NCI-H2171 (cell line): ENCODE measurements at regions not wholly inside any gene's neighbourhood (a gene's known extent, or its start where the extent isn't known, plus 50 kb on each side); places are given as distances from the start of the nearest gene placed in this dataset.
A peak's percentile ranks its signal among the peaks of the same experiment; 100 is the strongest.
"Not testable (repeated sequence)": the region's sequence is repeated elsewhere in the genome, so short reads cannot be mapped to it uniquely, and the experiment has no call there.

Source experiments
- DNase-seq: peaks from one replicate; lab custom pipeline; 2025; lab: John Stamatoyannopoulos, UW

DNA sequence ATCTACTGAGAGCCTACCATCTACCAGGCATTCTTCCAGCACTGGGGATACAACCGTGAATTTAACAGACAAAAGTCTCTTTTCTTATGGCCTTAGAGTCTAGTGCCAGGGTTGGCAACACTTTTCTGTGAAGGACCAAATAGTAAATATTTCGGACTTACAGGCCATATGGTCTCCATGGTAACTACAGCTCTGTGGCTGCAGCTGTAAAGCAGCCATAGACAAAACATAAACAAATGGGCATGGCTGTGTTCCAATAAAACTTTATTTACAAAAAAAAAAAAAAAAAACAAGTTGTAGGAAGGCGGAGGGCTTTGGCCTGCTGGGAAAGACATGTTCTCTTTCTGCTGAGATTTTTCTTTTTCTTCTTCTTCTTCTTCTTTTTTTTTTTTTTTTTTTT lies 98.7 kb downstream of the ABCC12 start:
- DNase-seq: no peak

- DNase-seq: peak; percentile 7
These were observed 100.8 kb downstream of the ABCC12 start for GRCh38 chr16:48054881-48055601.

GRCh38 chr16:48053418-48053745 lies 102.4 kb downstream of the ABCC12 start:
- DNase-seq: no peak

DNA sequence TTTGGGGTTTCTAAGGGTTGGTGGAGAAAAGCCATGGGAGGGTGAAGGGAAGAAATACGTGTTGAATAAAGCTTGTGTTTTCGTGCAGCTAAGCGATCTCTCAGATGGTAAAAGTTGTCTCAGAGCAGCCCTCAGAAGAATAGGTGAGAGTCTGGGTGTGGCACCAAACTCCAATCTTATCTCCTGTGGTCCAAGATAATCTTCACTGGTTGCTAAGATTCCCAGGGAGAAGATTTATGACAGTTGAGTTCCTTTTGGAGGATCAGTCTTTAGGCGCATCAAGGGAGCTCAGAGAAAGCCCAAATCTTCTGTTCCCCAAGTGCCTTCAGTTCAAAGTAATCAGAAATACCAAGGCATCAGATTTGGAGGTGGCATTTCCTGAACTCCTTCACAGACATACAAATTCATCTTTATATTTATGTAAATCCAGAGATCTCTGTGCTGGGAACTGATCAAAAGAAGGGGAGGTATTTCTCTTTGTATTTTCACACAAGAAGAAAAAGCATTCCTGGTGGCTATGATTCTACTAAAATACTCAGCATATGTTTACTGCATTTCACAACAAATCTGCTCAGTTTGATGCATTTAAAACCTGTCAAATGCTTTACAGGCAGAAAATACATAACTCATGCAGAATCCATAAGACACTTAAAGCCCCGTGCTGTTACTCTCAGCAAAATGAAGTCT lies 102.9 kb downstream of the ABCC12 start:
- DNase-seq: no peak

- DNase-seq: no peak
These were observed 104.9 kb downstream of the ABCC12 start for GRCh38 chr16:48050871-48051270.

DNA sequence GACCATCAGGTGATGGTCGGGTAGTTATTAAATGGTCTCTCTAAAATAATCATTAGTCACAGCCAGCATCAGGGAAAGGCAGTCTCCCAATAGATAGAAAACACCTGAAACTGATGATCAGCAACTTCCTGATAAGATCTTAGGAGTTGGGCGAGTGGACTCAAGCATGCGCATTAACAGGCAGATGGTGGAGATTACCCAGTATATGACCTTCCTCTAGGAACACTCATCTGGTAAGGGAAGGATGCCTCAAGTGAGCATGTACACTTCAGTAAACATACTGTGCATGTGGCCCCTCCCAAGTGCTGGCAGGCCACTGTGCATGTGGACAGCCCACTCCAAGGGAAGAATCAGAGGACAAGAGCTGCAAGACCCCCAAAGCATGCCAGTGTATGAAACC lies 105.9 kb downstream of the ABCC12 start:
- DNase-seq: no peak

- no peak for DNase-seq
These were observed 108.1 kb downstream of the ABCC12 start for GRCh38 chr16:48047720-48048119.

DNA sequence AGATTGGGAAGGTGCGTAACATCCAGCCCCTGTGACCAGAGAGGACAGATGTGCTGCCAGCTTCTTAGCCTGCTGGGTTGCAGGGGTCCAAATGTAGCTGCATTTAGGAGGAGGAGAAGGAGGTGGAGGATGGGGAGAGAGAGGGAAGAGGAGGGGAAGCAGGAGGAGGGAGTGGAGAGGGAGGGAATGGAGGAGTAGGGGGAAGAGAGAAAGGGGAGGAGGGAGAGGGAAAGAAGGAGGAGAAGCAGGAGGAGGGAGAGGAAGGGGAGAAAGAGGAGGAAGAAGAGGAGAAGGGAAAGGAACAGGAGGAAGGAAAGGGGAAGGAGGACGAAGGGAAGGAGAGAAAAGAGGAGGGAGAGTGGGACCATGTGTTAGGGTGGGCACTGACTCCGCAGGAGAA lies 108.6 kb downstream of the ABCC12 start:
- DNase-seq: no peak

GRCh38 chr16:48044117-48044516 lies 111.7 kb downstream of the ABCC12 start:
- no peak for DNase-seq

GRCh38 chr16:48041981-48042421 lies 113.8 kb downstream of the ABCC12 start:
- no peak for DNase-seq

DNA sequence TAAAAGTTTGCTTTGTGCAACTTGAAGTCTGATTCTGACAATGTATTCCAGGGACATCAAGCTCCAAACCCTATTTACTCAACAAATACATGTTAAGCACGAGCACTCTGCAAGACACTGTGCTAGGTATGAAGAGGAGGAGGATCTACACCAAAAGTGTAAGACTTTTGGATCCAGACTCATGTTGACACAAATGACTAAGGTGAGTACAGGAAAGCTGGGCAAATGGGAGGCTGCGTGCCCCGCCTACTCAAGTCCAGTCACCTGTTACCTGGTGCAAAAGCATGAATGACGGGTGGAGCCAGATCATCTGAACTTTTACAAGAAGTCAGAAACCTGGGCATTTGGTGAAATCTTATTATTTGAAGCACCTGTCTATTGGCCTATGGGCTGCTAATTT lies 120.7 kb downstream of the ABCC12 start:
- DNase-seq: no peak

DNA sequence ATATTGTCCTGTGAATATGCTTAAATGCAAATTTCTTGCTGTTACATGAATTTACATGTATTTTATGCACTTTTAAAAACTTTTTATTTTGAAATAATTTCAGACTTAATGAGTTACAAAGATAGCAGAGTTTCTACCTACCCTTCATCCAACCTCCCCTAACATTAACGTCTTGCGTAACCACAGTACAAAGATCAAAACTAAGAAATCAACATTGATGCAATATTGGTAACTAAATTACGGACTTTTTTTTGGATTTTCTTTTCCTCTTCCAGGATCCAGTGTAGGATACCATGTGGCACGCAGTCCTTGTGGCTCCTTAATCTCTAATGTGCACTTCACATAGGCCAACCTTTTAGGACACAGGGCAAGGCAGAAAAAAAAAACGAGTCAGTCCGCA lies 124.9 kb downstream of the ABCC12 start:
- DNase-seq: no peak

GRCh38 chr16:48029768-48030167 lies 126.0 kb downstream of the ABCC12 start:
- DNase-seq: no peak

DNA sequence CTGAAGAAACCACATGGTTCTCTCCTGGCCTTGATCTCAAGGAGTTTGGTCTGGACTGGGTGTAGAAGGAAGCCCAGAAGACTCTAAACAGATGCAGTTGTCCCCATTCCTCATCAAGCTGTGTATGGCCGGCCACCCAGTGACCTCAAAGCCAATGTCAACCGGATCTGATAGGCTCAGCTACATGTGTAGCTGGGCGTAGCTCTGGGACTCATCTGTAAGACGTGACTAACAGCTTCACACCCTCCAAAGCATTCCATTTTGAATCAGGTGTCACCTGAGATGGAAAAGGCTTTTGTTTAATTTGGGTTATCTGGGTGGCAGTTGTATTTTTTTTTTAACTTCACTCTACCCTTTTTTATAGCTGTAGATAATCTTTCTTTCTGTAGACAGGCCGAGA lies 130.4 kb downstream of the ABCC12 start:
- no peak for DNase-seq

DNA sequence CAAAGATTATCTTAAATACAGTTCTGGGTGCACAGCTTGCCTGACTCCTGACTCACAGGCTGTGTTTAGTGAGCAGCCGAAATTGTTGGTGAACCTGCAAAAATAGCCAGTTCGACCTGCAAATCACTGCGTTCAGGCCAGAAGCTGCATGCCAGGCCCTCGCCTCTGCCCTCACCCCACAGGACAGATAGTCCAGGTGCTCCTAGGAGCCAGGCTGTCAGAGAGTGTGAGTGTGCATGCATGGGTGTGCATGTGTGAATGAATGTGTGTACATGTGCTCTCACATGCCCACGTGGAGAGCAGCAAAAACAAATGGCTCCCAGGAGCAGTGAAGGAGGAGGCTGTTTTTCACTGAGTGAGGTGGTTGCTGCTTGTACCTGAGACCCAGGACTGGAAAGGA lies 131.8 kb downstream of the ABCC12 start:
- DNase-seq: no peak

GRCh38 chr16:48022496-48022895 lies 133.3 kb downstream of the ABCC12 start:
- no peak for DNase-seq

- not testable (repeated sequence) for DNase-seq
These were observed 135.2 kb downstream of the ABCC12 start for GRCh38 chr16:48020617-48021016.

- DNase-seq: no peak
These were observed 141.3 kb downstream of the ABCC12 start for GRCh38 chr16:48014349-48015135.

- no peak for DNase-seq
These were observed 142.3 kb downstream of the ABCC12 start for GRCh38 chr16:48013491-48013901.

DNA sequence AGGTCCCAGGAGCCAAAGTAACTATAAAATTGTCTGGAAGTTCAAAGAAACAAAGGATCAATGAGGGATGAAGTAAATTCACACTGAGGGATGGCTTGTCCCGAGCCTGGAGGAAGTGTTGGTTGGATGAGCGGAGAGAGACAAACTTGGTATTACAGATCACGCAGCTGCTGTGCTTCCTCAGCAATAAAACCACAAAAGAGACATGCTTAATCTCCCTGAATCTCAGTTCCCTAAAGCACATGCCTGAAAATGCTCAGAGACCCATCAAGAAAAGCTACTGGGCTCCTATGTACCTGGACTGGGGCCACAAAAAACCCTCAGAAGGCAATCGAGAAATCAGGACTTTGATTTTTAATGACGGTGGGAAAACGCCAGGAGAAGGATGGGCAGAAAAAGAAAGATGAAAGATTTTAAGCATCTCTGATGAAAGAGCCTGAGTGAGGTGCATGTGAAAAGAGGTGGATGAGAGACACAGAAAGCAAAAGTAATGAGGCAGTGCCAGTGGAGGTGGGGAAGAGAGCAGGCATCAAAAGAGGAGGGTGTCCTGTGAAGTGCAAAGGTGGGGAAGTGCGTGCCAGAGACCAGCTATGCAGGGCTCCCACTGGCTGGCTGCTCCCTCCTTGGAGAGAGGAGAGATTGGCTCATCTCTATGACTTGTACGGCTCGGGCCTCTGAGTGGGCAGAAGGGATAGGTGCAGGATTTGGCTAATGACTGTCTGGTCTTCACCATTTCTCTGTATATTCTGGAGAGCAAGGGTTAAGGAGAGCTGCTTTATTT lies 143.7 kb downstream of the ABCC12 start:
- DNase-seq: no peak

GRCh38 chr16:48011466-48011865 lies 144.3 kb downstream of the ABCC12 start:
- no peak for DNase-seq

DNA sequence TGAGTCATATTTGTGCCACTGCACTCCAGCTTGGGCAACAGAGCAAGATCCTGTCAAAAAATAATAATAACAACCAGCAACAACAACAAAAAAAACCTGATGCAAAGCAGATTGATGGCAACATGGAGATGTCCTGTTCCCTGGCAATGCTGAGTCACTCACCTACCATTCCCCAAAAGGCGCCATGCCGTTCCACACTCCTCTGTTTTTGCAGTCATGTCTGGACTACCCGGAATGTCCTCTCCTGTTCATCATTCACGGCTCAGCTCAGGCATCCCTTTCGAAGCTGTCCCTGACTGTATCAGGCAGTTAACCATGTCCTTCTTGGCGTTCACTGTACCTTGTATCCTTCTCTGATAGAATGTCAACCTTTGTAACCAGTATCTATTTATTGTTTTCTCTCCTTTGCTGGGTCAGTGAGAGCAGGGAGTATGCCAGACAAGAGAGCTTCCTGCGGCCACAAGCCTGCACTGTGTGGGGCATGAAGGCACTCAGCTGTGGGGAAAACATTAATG lies 147.7 kb downstream of the ABCC12 start:
- no peak for DNase-seq
